ENCODE measurements at regions not wholly inside any gene's neighbourhood (a gene's known extent, or its start where the extent isn't known, plus 50 kb on each side); places are given as distances from the start of the nearest gene placed in this dataset.

- TF ChIP-seq CTCF (IDR thresholded peaks at IDR 0.05; ENCODE audit: extremely low read depth in 1 of 2, insufficient read depth in 1 of 2, low read depth in 1 of 2, low read length in 2 of 2) (no peak), EZH2 (IDR thresholded peaks at IDR 0.05; ENCODE audit: borderline replicate concordance, low read depth, low read length, severe bottlenecking) (no peak), POLR2A (IDR thresholded peaks at IDR 0.05; ENCODE audit: low read depth, low read length) (no peak), MAX (IDR thresholded peaks at IDR 0.05; ENCODE audit: insufficient read depth, insufficient read length) (no peak), POLR2AphosphoS5 (IDR thresholded peaks at IDR 0.05; ENCODE audit: insufficient read depth, low read depth, low read length) (no peak), FOS (IDR thresholded peaks at IDR 0.05; ENCODE audit: borderline replicate concordance, insufficient read depth, low read length) (no peak)
Observed at GRCh38 chr4:16293210-16293838, 67.1 kb upstream of the TAPT1 start.

Measured in endothelial cell of umbilical vein (primary cell).